ENCODE measurements at regions not wholly inside any gene's neighbourhood (a gene's known extent, or its start where the extent isn't known, plus 50 kb on each side); places are given as distances from the start of the nearest gene placed in this dataset.
"Not testable (repeated sequence)": the region's sequence is repeated elsewhere in the genome, so short reads cannot be mapped to it uniquely, and the experiment has no call there.

DNA sequence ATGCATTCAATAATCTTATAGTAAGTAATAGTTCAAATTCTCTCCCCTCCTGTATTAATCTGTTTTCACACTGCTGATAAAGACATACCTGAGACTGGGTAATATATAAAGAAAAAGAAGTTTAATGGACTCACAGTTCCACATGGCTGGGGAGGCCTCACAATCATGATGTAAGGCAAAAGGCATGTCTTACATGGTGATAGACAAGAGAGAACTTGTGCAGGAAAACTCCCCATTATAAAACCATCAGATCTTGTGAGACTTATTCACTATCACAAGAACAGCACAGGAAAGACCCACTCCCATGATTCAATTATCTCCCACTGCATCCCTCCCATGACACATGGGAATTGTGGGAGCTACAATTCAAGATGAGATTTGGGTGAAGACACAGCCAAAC is 199.9 kb upstream of the PCSK5 start:
- H3K9me3 ChIP-seq (ENCODE audit: control insufficient read depth, insufficient read depth, low read length); H3K4me3 ChIP-seq (ENCODE audit: insufficient read depth, low read depth, low read length); H2AK5ac ChIP-seq (ENCODE audit: low read depth, low read length); in situ Hi-C loops (cut with MboI; ENCODE audit: low sequenced_read_pairs); H2BK20ac ChIP-seq (ENCODE audit: low read depth, low read length); H3K79me1 ChIP-seq (ENCODE audit: low read depth in 1 of 2, low read length in 2 of 2); H3K4me1 ChIP-seq (ENCODE audit: control insufficient read depth, insufficient read depth, low read length); POLR2A ChIA-PET (ENCODE audit: unreplicated experiment); DNase-seq; H3K23ac ChIP-seq (ENCODE audit: low read depth, low read length); H4K5ac ChIP-seq (ENCODE audit: low read depth, low read length); H3K4me2 ChIP-seq (ENCODE audit: low read depth, low read length); H3K36me3 ChIP-seq (ENCODE audit: control insufficient read depth, insufficient read depth, low read length); H3K27me3 ChIP-seq (ENCODE audit: control insufficient read depth, insufficient read depth, low read length); H4K91ac ChIP-seq (ENCODE audit: insufficient read depth, low read depth, low read length); intact Hi-C loops (cut with micrococcal nuclease); CTCF ChIA-PET; H3K9ac ChIP-seq (ENCODE audit: low read depth, low read length); H3K14ac ChIP-seq (replicated peaks; ENCODE audit: low read depth, low read length); ATAC-seq (ENCODE audit: low read depth); H3K18ac ChIP-seq (ENCODE audit: low read depth, low read length); H4K20me1 ChIP-seq (ENCODE audit: insufficient read depth, low read length); H2BK5ac ChIP-seq (ENCODE audit: low read depth, low read length, poor library complexity, severe bottlenecking); BruUV-seq (replicated peaks); H3K9me1 ChIP-seq (ENCODE audit: insufficient read depth, low read length); H2AK9ac ChIP-seq (replicated peaks; ENCODE audit: low read depth, low read length, poor library complexity); dilution Hi-C loops (cut with HindIII; ENCODE audit: low sequenced_read_pairs, unreplicated experiment); H4K8ac ChIP-seq (ENCODE audit: low read depth in 2 of 2, low read length in 2 of 2); H3K56ac ChIP-seq (ENCODE audit: extremely low read depth, insufficient read depth, low read length); H2BK120ac ChIP-seq (ENCODE audit: low read depth, low read length); H3K4ac ChIP-seq (ENCODE audit: low read depth, low read length); H3K27ac ChIP-seq (ENCODE audit: insufficient read depth, low read length); H2BK15ac ChIP-seq (ENCODE audit: low read depth, low read length); H2AFZ ChIP-seq (replicated peaks; ENCODE audit: low read length, poor library complexity): not testable (repeated sequence)
